ENCODE measurements at regions not wholly inside any gene's neighbourhood (a gene's known extent, or its start where the extent isn't known, plus 50 kb on each side); places are given as distances from the start of the nearest gene placed in this dataset.

DNA sequence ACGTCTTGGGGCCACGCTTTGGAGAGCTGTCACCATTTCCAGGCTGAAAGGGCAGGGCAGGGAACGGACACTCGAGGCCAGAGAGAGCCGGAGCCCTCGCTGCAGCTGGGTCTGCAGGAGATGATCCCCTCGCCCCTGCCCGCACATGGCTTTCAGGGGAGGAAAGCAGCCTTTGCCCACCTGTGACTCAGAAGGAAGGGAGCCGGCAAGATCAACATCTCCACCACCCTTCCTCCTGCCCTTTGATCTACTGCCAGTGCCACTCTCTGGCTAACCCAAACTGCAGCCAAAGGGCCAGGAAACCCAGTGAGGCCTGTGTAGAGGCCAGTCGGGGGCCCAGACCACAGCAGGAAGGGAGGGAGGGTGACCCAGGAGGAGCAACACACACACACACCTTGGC, 137.1 kb upstream of the ERCC6L2 start:
- no peak for DNase-seq (ENCODE audit: low spot score in 2 of 2)
- Histone ChIP-seq H3K27me3 (no peaks in the 10 kb centered on the region), H3K27ac (no peak overlapping the region), H3K9me3 (no peaks in the 10 kb centered on the region), H3K36me3 (no peaks in the 10 kb centered on the region), H3K4me1 (peaks cover 0 to 40% (median 7%) of the 10 kb centered on the region in 4 donors), H3K4me3 (no peak overlapping the region)
- no peak for TF ChIP-seq EP300 (IDR thresholded peaks at IDR 0.05)
- TF ChIP-seq CTCF (IDR thresholded peaks at IDR 0.05) = no peak
- no peak for TF ChIP-seq POLR2A (IDR thresholded peaks at IDR 0.05)
- 87 to 92% methylated on average over 10 of the region's 10 CpGs for WGBS, 2 donors

DNA sequence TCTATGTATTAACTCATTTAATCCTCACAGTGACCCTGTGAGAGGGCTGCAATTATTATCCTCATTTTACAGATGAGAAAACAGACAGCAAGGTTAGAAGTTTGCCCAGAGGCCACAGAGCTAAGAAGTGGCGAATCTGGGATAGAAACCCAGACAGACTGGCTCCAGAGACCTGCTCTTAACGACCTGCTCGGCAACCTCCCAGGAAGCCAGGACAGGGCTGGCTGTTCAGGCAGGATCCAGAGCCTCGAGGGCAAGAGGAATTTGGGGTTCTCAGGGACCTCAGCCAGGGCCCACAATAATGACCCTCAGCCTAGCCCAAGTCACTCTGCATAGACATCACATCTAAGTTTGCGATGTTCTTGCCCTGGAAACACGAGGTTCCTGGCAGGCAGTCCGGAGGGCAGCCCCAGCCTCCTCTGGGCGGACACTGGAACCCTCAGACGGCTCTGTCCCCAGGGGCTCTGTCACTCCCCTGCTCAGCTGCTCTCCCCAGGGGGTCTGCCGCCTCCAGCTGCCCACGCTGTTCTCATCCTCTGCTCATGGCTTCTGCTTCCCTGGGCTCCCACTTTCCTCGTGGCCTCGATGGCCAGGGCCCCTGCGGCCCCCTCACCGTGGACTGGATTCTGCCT, 138.5 kb upstream of the ERCC6L2 start:
- Histone ChIP-seq H3K36me3 (no peaks in the 10 kb centered on the region), H3K27me3 (no peaks in the 10 kb centered on the region), H3K27ac (peak overlapping the region in 1 of 4 donors; percentile 24), H3K4me1 (peaks cover 0 to 54% (median 10%) of the 10 kb centered on the region in 4 donors), H3K4me3 (no peak overlapping the region), H3K9me3 (no peaks in the 10 kb centered on the region)
- TF ChIP-seq POLR2A (IDR thresholded peaks at IDR 0.05) (no peak), EP300 (IDR thresholded peaks at IDR 0.05) (no peak), CTCF (IDR thresholded peaks at IDR 0.05) (no peak)
- WGBS, 2 donors = 70 to 71% methylated on average over 13 to 15 of the region's 15 CpGs
- no peak for DNase-seq (ENCODE audit: low spot score in 2 of 2)

DNA sequence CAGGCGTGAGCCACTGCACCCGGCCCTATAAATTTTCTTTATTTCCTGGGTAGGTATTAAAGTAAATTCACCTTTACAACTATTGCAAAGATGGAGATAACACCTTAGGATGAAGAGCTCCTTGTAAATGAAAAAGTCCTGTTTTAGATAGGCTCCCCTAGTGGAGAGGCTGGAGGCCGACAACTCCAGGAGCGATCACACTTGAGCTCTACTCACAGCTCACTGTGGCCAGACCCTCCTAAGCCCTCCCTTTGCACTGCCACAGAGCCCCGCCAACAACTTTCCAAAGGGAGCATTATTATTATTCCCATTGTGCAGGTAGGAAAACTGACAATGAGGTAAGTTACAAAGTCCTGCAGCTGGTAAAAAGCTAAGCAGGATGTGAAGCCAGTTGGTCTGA, 139.1 kb upstream of the ERCC6L2 start:
- H3K36me3 ChIP-seq = no peaks in the 10 kb centered on the region
- no peaks in the 10 kb centered on the region for H3K9me3 ChIP-seq
- DNase-seq (ENCODE audit: low spot score in 2 of 2) = no peak
- no peak overlapping the region for H3K27ac ChIP-seq
- H3K4me3 ChIP-seq = no peak overlapping the region
- peak in 2 of 5 experiments; percentile 11 to 26 for TF ChIP-seq CTCF (IDR thresholded peaks at IDR 0.05)
- no peak for TF ChIP-seq POLR2A (IDR thresholded peaks at IDR 0.05)
- peaks cover 0 to 56% (median 10%) of the 10 kb centered on the region in 4 donors for H3K4me1 ChIP-seq
- no peaks in the 10 kb centered on the region for H3K27me3 ChIP-seq
- 90 to 96% methylated on average over 5 of the region's 5 CpGs for WGBS, 2 donors

DNA sequence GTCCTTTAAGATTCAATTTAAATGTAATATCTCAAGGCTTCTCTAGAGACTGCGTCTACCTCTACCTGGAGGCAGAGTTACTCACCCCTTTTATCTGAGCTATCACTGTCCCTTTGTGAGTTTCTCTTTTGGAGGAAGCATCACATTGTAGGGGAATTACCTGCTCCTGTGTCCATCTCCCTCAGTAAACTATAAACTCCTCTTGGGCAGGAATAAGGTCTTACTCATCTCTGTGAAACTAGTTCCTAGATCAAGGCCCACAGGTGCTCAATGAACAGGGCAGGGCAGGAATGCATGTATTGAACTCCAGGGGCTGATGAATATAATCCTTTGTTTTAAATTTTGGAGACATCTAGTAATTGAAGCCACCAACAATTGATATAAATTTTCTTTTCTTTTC, 139.8 kb upstream of the ERCC6L2 start:
- Histone ChIP-seq H3K27ac (no peak overlapping the region), H3K36me3 (no peaks in the 10 kb centered on the region), H3K4me1 (peaks cover 0 to 50% (median 10%) of the 10 kb centered on the region in 4 donors), H3K9me3 (no peaks in the 10 kb centered on the region), H3K27me3 (no peaks in the 10 kb centered on the region), H3K4me3 (no peak overlapping the region)
- no peak for DNase-seq (ENCODE audit: low spot score in 2 of 2)
- TF ChIP-seq EP300 (IDR thresholded peaks at IDR 0.05) = no peak
- no peak for TF ChIP-seq POLR2A (IDR thresholded peaks at IDR 0.05)
- no peak for TF ChIP-seq CTCF (IDR thresholded peaks at IDR 0.05)
- 92 to 94% methylated on average over 1 of the region's 1 CpG for WGBS, 2 donors

DNA sequence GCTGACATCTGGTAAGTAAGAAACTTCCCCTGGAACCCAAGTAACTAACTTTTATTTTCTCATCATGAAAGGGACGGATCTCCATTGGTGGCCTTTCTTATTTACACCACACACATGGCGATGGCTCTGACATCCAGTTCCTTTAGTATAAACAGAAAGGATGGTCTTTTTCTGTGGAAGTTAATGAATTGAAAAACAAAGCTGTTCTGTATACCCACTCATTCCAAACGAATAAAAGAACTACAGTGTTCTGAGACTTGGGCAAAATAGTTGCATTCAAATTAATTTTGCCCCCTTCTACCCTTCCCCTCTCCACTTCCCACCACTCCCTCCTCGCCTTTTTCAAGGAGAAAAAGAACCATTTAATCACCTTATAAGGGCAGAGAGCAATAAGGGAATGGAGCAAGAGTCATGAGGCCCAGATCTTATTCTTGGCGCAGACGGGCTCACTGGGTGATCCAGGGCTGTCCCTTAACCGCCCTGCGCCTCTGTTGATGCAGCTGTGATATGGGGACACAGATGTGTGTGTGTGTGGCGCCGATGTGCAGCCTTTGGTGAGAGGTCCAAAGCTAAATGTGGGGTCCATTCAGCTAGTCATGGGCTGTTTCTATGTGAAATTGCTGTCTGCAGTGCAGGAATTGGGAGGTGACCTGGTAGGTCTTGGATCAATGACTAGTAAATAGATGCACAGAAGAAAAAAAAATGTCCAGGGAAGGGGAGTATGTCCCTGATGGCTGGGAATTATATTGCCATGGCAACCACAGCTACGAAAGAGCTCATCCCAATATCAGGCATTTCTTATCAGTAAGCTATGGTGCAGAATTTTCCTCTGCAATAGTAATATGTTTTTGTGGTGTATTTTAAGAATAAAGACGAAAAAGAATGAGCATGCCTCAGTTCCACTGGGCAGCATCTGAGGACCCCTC, 141.5 kb upstream of the ERCC6L2 start:
- 41 to 42% methylated on average over 12 of the region's 12 CpGs for WGBS, 2 donors
- Histone ChIP-seq H3K27me3 (no peaks in the 10 kb centered on the region), H3K27ac (peak overlapping the region in 2 of 4 donors; percentile 38 to 66), H3K36me3 (no peaks in the 10 kb centered on the region), H3K9me3 (peaks cover 0 to 4% (median 0%) of the 10 kb centered on the region in 4 donors), H3K4me3 (no peak overlapping the region), H3K4me1 (peaks cover 0 to 42% (median 10%) of the 10 kb centered on the region in 4 donors)
- TF ChIP-seq CTCF (IDR thresholded peaks at IDR 0.05) (peak in 1 of 5 experiments; percentile 7), EP300 (IDR thresholded peaks at IDR 0.05) (peak in 1 of 2 donors; percentile 81), POLR2A (IDR thresholded peaks at IDR 0.05) (no peak)
- peak; percentile 55 to 60 for DNase-seq (ENCODE audit: low spot score in 2 of 2)
